GM19351 (cell line): ENCODE measurements at regions not wholly inside any gene's neighbourhood (a gene's known extent, or its start where the extent isn't known, plus 50 kb on each side); places are given as distances from the start of the nearest gene placed in this dataset.

Experiments
- ATAC-seq: cut with Tn5 transposase; IDR thresholded peaks from one replicate; pipeline ENCODE4 v1.9.1; 2021; ENCODE audit warnings: mild to moderate bottlenecking, moderate library complexity; ENCODE audit not compliant: unreplicated experiment

- ATAC-seq: no peak
These were observed 383.7 kb upstream of the ZNF507 start for GRCh38 chr19:31961667-31962066.

GRCh38 chr19:31962561-31962996 is 382.8 kb upstream of the ZNF507 start:
- ATAC-seq: no peak

- no peak for ATAC-seq
These were observed 381.7 kb upstream of the ZNF507 start for GRCh38 chr19:31963746-31964145.

GRCh38 chr19:31969016-31969415 is 376.4 kb upstream of the ZNF507 start:
- no peak for ATAC-seq

GRCh38 chr19:31970027-31970461 is 375.4 kb upstream of the ZNF507 start:
- ATAC-seq: no peak

- no peak for ATAC-seq
These were observed 371.1 kb upstream of the ZNF507 start for GRCh38 chr19:31974290-31974689.

- no peak for ATAC-seq
These were observed 370.5 kb upstream of the ZNF507 start for GRCh38 chr19:31974941-31975340.

GRCh38 chr19:31975461-31975860 is 369.9 kb upstream of the ZNF507 start:
- no peak for ATAC-seq

- no peak for ATAC-seq
These were observed 368.5 kb upstream of the ZNF507 start for GRCh38 chr19:31976775-31977536.

- no peak for ATAC-seq
These were observed 366.0 kb upstream of the ZNF507 start for GRCh38 chr19:31979362-31979761.

GRCh38 chr19:31979949-31980670 is 365.3 kb upstream of the ZNF507 start:
- no peak for ATAC-seq

GRCh38 chr19:31980796-31981195 is 364.6 kb upstream of the ZNF507 start:
- ATAC-seq: no peak

GRCh38 chr19:31981545-31981944 is 363.9 kb upstream of the ZNF507 start:
- ATAC-seq: no peak

- ATAC-seq: no peak
These were observed 361.8 kb upstream of the ZNF507 start for GRCh38 chr19:31983647-31984046.

GRCh38 chr19:31985001-31985605 is 360.3 kb upstream of the ZNF507 start:
- no peak for ATAC-seq

GRCh38 chr19:31986951-31987350 is 358.5 kb upstream of the ZNF507 start:
- no peak for ATAC-seq

GRCh38 chr19:31988256-31988655 is 357.2 kb upstream of the ZNF507 start:
- ATAC-seq: no peak

GRCh38 chr19:31991984-31992655 is 353.3 kb upstream of the ZNF507 start:
- ATAC-seq: no peak

GRCh38 chr19:31992750-31993149 is 352.7 kb upstream of the ZNF507 start:
- no peak for ATAC-seq

GRCh38 chr19:31995546-31995945 is 349.9 kb upstream of the ZNF507 start:
- no peak for ATAC-seq

GRCh38 chr19:32010071-32010470 is 335.3 kb upstream of the ZNF507 start:
- ATAC-seq: no peak
